OCI-LY1 (cell line): ENCODE measurements at regions not wholly inside any gene's neighbourhood (a gene's known extent, or its start where the extent isn't known, plus 50 kb on each side); places are given as distances from the start of the nearest gene placed in this dataset.

Experiments
- EZH2 ChIP-seq: fragments of 200-600 bp; sonication (generic), shearing (Covaris generic); IDR thresholded peaks from 2 replicates; pipeline ENCODE4 v1.8.0; 2017; ENCODE audit warnings: borderline replicate concordance, mixed run types, mild to moderate bottlenecking, antibody characterized with exemption, low read length, moderate library complexity, mixed read lengths
- TF ChIP-seq, protein P1 (sequence below): fragments of 200-600 bp; sonication (generic), shearing (Covaris generic); IDR thresholded peaks from 2 replicates; pipeline ENCODE4 v1.5.1; 2017; ENCODE audit warnings: mild to moderate bottlenecking, antibody characterized with exemption, low read length, moderate library complexity, mixed read lengths

DNA sequence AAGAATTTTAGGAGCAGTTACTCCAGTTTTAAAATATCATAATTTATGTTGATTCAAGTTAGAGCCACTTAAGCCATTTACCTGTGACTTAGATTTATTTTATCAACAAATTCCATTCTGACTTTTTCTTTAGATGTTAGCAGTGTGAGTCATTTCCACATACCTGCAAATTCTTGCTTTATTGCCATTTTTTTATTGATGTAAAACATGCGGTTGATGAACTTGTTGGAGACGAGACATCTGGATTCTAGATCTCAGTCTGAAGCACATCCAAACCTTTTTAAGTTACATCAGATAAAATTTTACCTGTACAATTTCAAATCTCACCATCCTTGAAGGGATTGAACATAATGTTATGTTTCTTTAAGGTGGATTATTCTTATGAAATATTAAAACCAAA is 240.9 kb downstream of the IRX1 start:
- TF ChIP-seq, protein P1, sequence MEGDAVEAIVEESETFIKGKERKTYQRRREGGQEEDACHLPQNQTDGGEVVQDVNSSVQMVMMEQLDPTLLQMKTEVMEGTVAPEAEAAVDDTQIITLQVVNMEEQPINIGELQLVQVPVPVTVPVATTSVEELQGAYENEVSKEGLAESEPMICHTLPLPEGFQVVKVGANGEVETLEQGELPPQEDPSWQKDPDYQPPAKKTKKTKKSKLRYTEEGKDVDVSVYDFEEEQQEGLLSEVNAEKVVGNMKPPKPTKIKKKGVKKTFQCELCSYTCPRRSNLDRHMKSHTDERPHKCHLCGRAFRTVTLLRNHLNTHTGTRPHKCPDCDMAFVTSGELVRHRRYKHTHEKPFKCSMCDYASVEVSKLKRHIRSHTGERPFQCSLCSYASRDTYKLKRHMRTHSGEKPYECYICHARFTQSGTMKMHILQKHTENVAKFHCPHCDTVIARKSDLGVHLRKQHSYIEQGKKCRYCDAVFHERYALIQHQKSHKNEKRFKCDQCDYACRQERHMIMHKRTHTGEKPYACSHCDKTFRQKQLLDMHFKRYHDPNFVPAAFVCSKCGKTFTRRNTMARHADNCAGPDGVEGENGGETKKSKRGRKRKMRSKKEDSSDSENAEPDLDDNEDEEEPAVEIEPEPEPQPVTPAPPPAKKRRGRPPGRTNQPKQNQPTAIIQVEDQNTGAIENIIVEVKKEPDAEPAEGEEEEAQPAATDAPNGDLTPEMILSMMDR: no peak
- TF ChIP-seq EZH2: no peak
